DND-41 (cell line): ENCODE measurements at regions not wholly inside any gene's neighbourhood (a gene's known extent, or its start where the extent isn't known, plus 50 kb on each side); places are given as distances from the start of the nearest gene placed in this dataset.

Source experiments
- CTCF ChIP-seq: IDR thresholded peaks from 2 replicates; pipeline ENCODE4 v1.5.1; 2012; ENCODE audit warnings: borderline replicate concordance, low read length, moderate library complexity, mild to moderate bottlenecking; ENCODE audit not compliant: poor library complexity, severe bottlenecking; ENCODE audit errors: extremely low read depth
- EZH2 ChIP-seq: IDR thresholded peaks from 3 replicates; pipeline ENCODE4 v1.6.1; 2012; ENCODE audit warnings: borderline replicate concordance, low read depth, mild to moderate bottlenecking, moderate library complexity, low read length, inconsistent platforms; ENCODE audit not compliant: severe bottlenecking

- TF ChIP-seq EZH2 (no peak), CTCF (no peak)
Measured at GRCh38 chr11:109877043-109877442, 216.1 kb upstream of the ZC3H12C start.
